NT2/D1 (cell line): ENCODE measurements at regions not wholly inside any gene's neighbourhood (a gene's known extent, or its start where the extent isn't known, plus 50 kb on each side); places are given as distances from the start of the nearest gene placed in this dataset.

Experiments used
- DNase-seq: peaks from one replicate; pipeline ENCODE4 v3.0.0-alpha.2; 2011; ENCODE audit warnings: low read depth, low spot score
- H3K27me3 ChIP-seq: 2 replicates; pipeline ENCODE4 v1.6.0; 2011; ENCODE audit warnings: mild to moderate bottlenecking; ENCODE audit not compliant: insufficient read length, insufficient read depth
- H3K36me3 ChIP-seq: 2 replicates; pipeline ENCODE4 v1.6.1; 2011; ENCODE audit warnings: mild to moderate bottlenecking, low read length, mixed read lengths; ENCODE audit not compliant: insufficient read depth, insufficient read length
- H3K4me1 ChIP-seq: 2 replicates; pipeline ENCODE4 v1.5.1; 2011; ENCODE audit not compliant: insufficient read depth, insufficient read length
- H3K4me3 ChIP-seq: 2 replicates; pipeline ENCODE4 v1.5.1; 2011; ENCODE audit warnings: low read depth; ENCODE audit not compliant: insufficient read length
- H3K9ac ChIP-seq: 2 replicates; pipeline ENCODE4 v1.6.0; 2011; ENCODE audit warnings: low read depth; ENCODE audit not compliant: insufficient read length
- H3K9me3 ChIP-seq: 2 replicates; pipeline ENCODE4 v1.5.1; 2011; ENCODE audit warnings: mild to moderate bottlenecking, low read length; ENCODE audit not compliant: insufficient read depth
- SUZ12 ChIP-seq: IDR thresholded peaks from 2 replicates; pipeline ENCODE4 v1.6.1; 2011; ENCODE audit not compliant: insufficient read length, insufficient read depth; ENCODE audit errors: extremely low read depth
- YY1 ChIP-seq: IDR thresholded peaks from 2 replicates; pipeline ENCODE4 v1.6.1; 2011; ENCODE audit not compliant: insufficient read length, insufficient read depth
- ZNF274 ChIP-seq: IDR thresholded peaks from 2 replicates; pipeline ENCODE4 v1.6.1; 2011; ENCODE audit warnings: mild to moderate bottlenecking, low read depth, low read length

DNA sequence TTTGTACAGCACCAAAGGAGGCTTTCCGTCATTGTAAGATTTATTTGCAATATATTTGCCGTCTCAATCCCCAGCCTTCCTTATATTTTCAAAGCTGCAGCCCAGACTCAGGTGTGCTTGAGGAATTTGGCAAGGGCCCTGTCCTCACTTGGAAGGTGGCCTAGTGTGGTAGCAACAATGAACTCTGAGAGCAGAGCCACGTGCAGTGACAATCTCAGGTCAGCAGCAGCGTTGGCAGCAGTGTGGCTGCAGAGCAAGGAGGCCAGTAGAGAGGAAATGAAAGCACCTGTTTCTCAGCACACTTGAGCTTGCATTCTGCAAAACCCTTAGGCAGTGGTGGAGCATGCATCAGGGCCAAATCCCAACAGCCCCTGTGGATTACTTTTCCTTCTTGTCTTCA, 613.5 kb downstream of the RBFOX1 start:
- TF ChIP-seq ZNF274 (no peak), SUZ12 (no peak), YY1 (no peak)
- Histone ChIP-seq H3K4me3 (no peak overlapping the region), H3K9ac (no peak overlapping the region), H3K36me3 (no peaks in the 10 kb centered on the region), H3K9me3 (no peaks in the 10 kb centered on the region), H3K27me3 (no peaks in the 10 kb centered on the region), H3K4me1 (no peaks in the 10 kb centered on the region)
- DNase-seq = no peak

DNA sequence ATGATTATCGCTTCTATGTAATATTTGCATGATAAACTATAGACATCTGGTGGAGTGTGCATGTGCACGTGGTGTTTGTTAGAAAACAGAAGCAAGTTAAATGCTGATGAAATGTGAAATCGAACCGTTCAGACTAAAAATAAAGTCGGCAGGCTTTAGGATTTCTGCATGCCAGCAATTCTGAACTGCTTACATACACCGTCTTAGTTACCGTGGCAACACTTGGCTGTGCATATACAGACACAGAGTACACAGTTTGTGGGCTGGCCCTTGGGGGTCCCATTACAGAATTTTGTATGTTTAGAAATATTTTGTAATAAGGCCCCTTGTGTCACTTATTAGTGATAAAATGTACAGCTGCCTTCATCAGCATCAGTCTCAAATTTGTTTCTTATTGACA, 605.5 kb downstream of the RBFOX1 start:
- H3K27me3 ChIP-seq = no peaks in the 10 kb centered on the region
- no peak for TF ChIP-seq SUZ12
- TF ChIP-seq YY1 = no peak
- TF ChIP-seq ZNF274 = no peak
- H3K36me3 ChIP-seq = no peaks in the 10 kb centered on the region
- H3K4me3 ChIP-seq = no peak overlapping the region
- no peak overlapping the region for H3K9ac ChIP-seq
- no peaks in the 10 kb centered on the region for H3K4me1 ChIP-seq
- DNase-seq = no peak
- no peaks in the 10 kb centered on the region for H3K9me3 ChIP-seq

DNA sequence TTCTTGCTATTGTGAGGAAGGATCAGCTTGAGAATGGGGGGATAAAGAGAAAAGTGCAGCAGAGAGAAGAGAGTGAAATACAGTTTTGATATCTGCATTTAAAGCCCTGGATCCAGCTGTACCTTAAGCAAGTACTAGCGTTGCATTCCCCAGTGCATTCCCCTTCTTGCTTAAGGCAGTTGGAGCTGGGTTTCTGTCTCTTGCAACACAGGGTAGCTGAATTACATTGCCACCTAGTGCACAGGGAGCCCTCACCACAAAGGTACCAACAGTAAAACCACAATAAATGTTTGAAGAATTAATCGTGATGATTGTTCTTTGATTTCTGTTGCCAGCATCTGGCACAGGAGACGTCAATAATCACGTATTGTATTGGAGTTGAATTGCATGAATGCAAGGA, 588.7 kb downstream of the RBFOX1 start:
- Histone ChIP-seq H3K9me3 (peaks cover 11% of the 10 kb centered on the region), H3K9ac (no peak overlapping the region), H3K4me3 (no peak overlapping the region), H3K4me1 (no peaks in the 10 kb centered on the region), H3K36me3 (no peaks in the 10 kb centered on the region), H3K27me3 (no peaks in the 10 kb centered on the region)
- TF ChIP-seq YY1 = no peak
- TF ChIP-seq SUZ12 = no peak
- no peak for TF ChIP-seq ZNF274
- peak; percentile 6 for DNase-seq

DNA sequence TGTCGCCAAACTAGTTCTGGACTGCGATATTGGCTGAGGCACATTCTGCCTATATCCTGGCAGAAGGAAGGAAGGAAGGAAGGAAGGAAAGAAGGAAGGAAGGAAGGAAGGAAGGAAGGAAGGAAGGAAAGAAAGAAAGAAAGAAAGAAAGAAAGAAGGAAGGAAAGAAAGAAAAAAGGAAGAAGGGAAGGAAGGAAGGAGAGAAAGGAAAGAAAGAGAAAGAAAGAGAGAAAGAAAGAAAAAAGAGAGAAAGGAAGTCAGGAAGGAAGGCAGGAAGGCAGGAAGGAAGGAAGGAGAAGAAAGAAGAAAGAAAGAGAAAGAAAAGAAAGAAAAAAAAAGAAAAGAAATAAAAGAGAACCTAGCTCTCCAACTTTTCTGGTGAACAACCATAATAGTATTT, 587.1 kb downstream of the RBFOX1 start:
- H3K9ac ChIP-seq = no peak overlapping the region
- H3K27me3 ChIP-seq = no peaks in the 10 kb centered on the region
- DNase-seq = no peak
- H3K9me3 ChIP-seq = peaks cover 11% of the 10 kb centered on the region
- no peaks in the 10 kb centered on the region for H3K36me3 ChIP-seq
- H3K4me3 ChIP-seq = no peak overlapping the region
- no peaks in the 10 kb centered on the region for H3K4me1 ChIP-seq
- TF ChIP-seq YY1 = no peak
- TF ChIP-seq ZNF274 = no peak
- no peak for TF ChIP-seq SUZ12

DNA sequence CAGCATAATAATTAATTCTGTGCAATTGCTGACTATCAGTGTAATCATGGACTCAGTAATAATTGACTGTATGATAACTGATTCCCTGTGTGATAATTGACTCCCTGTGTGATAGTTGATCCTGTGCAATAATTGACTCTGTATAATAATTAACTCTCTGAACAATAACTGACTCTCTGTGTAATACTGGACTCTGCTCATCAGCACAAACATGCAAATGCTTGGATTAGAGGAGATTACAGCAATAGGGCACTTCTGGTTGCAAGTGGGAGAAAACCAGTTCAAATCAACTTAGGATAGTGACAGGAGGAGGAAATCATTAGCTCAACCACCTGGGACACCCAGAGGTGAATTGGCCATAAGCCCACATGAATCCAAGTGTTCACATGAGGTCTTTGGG, 582.1 kb downstream of the RBFOX1 start:
- no peak for DNase-seq
- no peaks in the 10 kb centered on the region for H3K4me1 ChIP-seq
- H3K9me3 ChIP-seq = no peaks in the 10 kb centered on the region
- no peaks in the 10 kb centered on the region for H3K27me3 ChIP-seq
- no peaks in the 10 kb centered on the region for H3K36me3 ChIP-seq
- H3K9ac ChIP-seq = no peak overlapping the region
- H3K4me3 ChIP-seq = no peak overlapping the region
- TF ChIP-seq ZNF274 (no peak), SUZ12 (no peak), YY1 (no peak)

DNA sequence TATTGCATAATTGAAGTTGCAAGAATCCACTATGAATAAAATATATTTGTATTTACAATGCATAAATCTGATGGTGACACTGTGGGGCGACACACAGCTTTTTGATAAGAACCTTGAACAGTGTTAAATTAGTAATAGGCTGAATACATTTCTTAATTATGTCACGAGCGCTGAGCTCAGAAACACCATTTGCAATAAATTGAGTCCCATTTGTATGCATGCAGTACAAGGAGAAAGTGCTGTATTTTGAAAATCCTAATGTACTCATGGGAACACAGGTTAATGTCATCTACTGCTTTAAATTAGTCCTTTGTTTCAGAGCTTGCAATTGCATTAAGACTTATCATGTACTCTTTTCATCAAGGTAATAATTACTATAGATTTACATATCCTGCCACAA, 579.5 kb downstream of the RBFOX1 start:
- H3K9me3 ChIP-seq = no peaks in the 10 kb centered on the region
- no peak overlapping the region for H3K4me3 ChIP-seq
- DNase-seq = no peak
- no peak overlapping the region for H3K9ac ChIP-seq
- H3K36me3 ChIP-seq = no peaks in the 10 kb centered on the region
- H3K27me3 ChIP-seq = no peaks in the 10 kb centered on the region
- no peaks in the 10 kb centered on the region for H3K4me1 ChIP-seq
- TF ChIP-seq SUZ12 = no peak
- no peak for TF ChIP-seq ZNF274
- TF ChIP-seq YY1 = no peak

DNA sequence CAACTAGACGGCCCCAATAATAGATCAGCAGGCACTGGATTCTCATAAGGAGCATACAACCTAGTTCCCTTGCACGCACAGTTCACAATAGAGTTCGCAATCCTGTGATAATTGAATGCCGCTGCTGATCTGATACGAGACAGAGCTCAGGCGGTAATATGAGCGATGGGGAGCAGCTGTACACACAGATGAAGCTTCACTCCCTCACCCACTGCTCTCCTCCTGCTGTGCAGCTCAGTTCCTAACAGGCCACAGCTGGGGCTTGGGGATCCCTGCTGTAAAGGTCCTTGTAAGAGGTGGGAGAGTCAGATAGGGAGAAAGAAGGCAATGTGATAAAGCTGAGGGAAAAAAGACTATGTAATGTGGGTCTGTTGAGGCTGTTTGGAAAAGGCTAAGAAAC, 577.5 kb downstream of the RBFOX1 start:
- DNase-seq = no peak
- no peaks in the 10 kb centered on the region for H3K4me1 ChIP-seq
- TF ChIP-seq SUZ12 (no peak), ZNF274 (no peak), YY1 (no peak)
- no peak overlapping the region for H3K4me3 ChIP-seq
- no peak overlapping the region for H3K9ac ChIP-seq
- no peaks in the 10 kb centered on the region for H3K9me3 ChIP-seq
- H3K27me3 ChIP-seq = no peaks in the 10 kb centered on the region
- no peaks in the 10 kb centered on the region for H3K36me3 ChIP-seq

DNA sequence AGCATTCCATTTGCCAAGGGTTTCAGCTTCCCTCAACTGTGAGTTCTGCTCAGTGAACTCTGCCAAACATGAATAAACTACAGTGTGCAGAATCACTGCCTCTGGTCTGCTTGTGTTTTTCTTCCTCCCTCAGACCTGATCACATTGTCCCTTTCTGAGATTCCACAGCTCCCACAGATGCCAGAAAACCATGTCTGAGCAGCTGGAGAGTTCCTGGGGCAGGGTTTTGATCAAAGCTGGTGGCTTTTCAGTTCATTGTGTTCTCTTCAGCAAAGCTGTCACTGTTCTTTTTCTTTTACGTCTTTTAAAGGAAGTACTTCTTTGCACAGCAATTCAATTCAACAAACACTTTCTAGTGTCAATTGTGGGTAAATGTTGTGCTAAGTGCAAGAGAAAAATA, 555.8 kb downstream of the RBFOX1 start:
- H3K36me3 ChIP-seq = no peaks in the 10 kb centered on the region
- H3K4me1 ChIP-seq = no peaks in the 10 kb centered on the region
- H3K27me3 ChIP-seq = no peaks in the 10 kb centered on the region
- H3K9me3 ChIP-seq = no peaks in the 10 kb centered on the region
- no peak for DNase-seq
- H3K4me3 ChIP-seq = no peak overlapping the region
- no peak overlapping the region for H3K9ac ChIP-seq
- TF ChIP-seq YY1 (no peak), SUZ12 (no peak), ZNF274 (no peak)
